Kidney (tissue), 13 donors: ENCODE measurements at regions not wholly inside any gene's neighbourhood (a gene's known extent, or its start where the extent isn't known, plus 50 kb on each side); places are given as distances from the start of the nearest gene placed in this dataset.

ENCODE experiments used
- DNase-seq, 5 donors: peaks; one replicate each; pipeline ENCODE4 v3.0.0-alpha.2; 2013 to 2020
- FAIRE-seq: peaks from 2 replicates; lab custom pipeline; 2012; peaks lifted over from hg19 to GRCh38; lab: Jason Lieb, UNC
- H3K27ac ChIP-seq, 2 donors: one replicate each; pipeline ENCODE4 v1.7.0; 2013; ENCODE audit warnings: low read depth in 2 of 2, low read length in 2 of 2, inconsistent platforms in 1 of 2
- H3K27me3 ChIP-seq: one replicate; pipeline ENCODE4 v1.7.1; 2013; ENCODE audit warnings: low read length, inconsistent platforms; ENCODE audit not compliant: control insufficient read depth, insufficient read depth
- H3K36me3 ChIP-seq, 3 donors: one replicate each; pipeline versions ENCODE4 v1.7.0 to v1.7.1; 2013; ENCODE audit warnings: low read length in 3 of 3, control low read depth in 1 of 3, inconsistent platforms in 1 of 3; ENCODE audit not compliant: insufficient read depth in 3 of 3, control insufficient read depth in 2 of 3
- H3K4me1 ChIP-seq, 3 donors: one replicate each; pipeline versions ENCODE4 v1.7.0 to v1.7.1; 2013; ENCODE audit warnings: low read length in 3 of 3, inconsistent platforms in 1 of 3, low read depth in 1 of 3; ENCODE audit not compliant: control insufficient read depth in 2 of 3, insufficient read depth in 2 of 3
- H3K4me3 ChIP-seq, 3 donors: one replicate each; pipeline versions ENCODE4 v1.7.0 to v1.8.1; 2013; ENCODE audit warnings: low read length in 3 of 3, control low read depth in 1 of 3, inconsistent platforms in 1 of 3
- H3K9ac ChIP-seq, 3 donors: one replicate each; pipeline versions ENCODE4 v1.7.0 to v1.7.1; 2013; ENCODE audit warnings: low read length in 3 of 3, control low read depth in 1 of 3, inconsistent platforms in 1 of 3
- H3K9me3 ChIP-seq, 3 donors: one replicate each; pipeline versions ENCODE4 v1.7.0 to v1.7.1; 2013; ENCODE audit warnings: low read length in 3 of 3, control low read depth in 1 of 3, inconsistent platforms in 1 of 3; ENCODE audit not compliant: control insufficient read depth in 2 of 3, insufficient read depth in 1 of 3
- CTCF ChIP-seq: IDR thresholded peaks from 3 replicates; pipeline ENCODE4 v1.5.1; 2012; ENCODE audit warnings: mild to moderate bottlenecking, moderate library complexity, borderline replicate concordance; ENCODE audit not compliant: insufficient read depth; ENCODE audit errors: extremely low read depth
- intact Hi-C: fragments of 100-400 bp; cut with DNase I; formaldehyde crosslinking; loops from one replicate; pipeline ENCODE4 v1.11.1; 2022
- donor health status: control.
- donor health status: control.
- donor health status: control.
- donor health status: control.
- donor health status: control.
- donor health status: DM: yes; HTN: yes; CAD: no.
- donor health status: Normal renal cell carcinoma (clear cell type).

GRCh38 chr10:3662775-3663174, 122.2 kb downstream of the KLF6 start:
- no peaks in the 10 kb centered on the region for H3K36me3 ChIP-seq
- no peak for TF ChIP-seq CTCF
- no peaks in the 10 kb centered on the region for H3K27me3 ChIP-seq
- H3K27ac ChIP-seq: no peak overlapping the region
- FAIRE-seq (no peak), DNase-seq (no peak)
- intact Hi-C loops: no loop called here
- no peak overlapping the region for H3K4me3 ChIP-seq
- no peaks in the 10 kb centered on the region for H3K9me3 ChIP-seq
- no peak overlapping the region for H3K9ac ChIP-seq
- H3K4me1 ChIP-seq: peaks cover 0 to 3% (median 0%) of the 10 kb centered on the region in 3 donors

DNA sequence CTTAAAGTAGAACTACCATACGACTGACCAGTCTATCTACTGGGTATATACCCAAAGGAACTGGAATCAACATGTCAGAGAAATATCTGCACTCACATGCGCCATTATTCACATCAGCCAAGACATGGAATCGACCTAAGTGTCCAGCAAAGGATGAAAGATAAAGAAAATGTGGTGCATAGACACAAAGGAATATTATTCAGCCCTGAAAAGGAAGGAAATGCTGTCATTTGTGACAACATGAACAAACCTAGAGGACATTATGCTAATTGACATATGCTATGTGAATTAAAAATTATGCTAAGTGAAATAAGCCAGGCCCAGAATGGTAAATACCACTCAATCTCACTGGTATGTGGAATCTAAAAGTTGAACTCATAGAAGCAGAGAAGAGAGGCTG, 123.7 kb downstream of the KLF6 start:
- Histone ChIP-seq H3K9me3 (no peaks in the 10 kb centered on the region), H3K36me3 (no peaks in the 10 kb centered on the region), H3K4me1 (no peaks in the 10 kb centered on the region), H3K4me3 (no peak overlapping the region), H3K27ac (no peak overlapping the region), H3K9ac (no peak overlapping the region), H3K27me3 (no peaks in the 10 kb centered on the region)
- no peak for TF ChIP-seq CTCF
- intact Hi-C loops: no loop called here
- FAIRE-seq (no peak), DNase-seq (no peak)

- no peak for FAIRE-seq
- Histone ChIP-seq H3K4me3 (no peak overlapping the region), H3K27me3 (no peaks in the 10 kb centered on the region), H3K9me3 (no peaks in the 10 kb centered on the region), H3K4me1 (no peaks in the 10 kb centered on the region), H3K36me3 (no peaks in the 10 kb centered on the region), H3K27ac (no peak overlapping the region), H3K9ac (no peak overlapping the region)
- DNase-seq: no peak
- intact Hi-C loops: no loop called here
- no peak for TF ChIP-seq CTCF
These were observed 124.3 kb downstream of the KLF6 start for GRCh38 chr10:3660753-3661152.

DNA sequence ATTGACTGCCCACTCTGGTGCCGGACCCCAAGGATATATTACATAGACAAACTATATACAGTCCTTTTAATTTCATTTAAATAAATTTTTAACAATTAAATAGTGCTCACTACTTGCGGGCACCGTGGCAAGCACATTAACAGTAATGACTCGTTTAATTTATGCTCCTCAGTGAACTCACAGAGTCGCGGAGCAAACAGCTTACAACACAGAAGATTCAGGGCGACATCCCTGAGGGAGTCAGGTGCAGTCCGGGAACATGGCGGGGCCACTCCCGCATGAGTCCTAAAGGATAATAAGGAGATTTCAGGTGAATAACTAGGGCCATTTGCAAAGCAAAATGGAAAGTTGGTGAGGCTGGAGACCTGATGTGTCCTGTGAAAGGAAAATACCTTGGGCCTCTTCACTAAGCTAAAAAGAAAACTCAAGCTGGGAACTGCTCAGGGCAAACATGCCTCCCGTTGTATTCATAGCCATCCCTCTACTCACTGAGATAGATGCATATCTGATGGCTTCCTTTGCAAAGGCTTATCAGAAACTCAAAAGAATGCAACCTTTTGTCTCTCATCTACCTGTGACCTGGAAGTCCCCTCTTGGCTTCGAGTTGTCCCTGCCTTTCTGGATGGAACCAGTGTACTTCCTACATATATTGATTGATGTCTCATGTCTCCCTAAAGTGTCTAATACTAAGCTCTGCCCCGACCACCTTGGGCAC, 125.6 kb downstream of the KLF6 start:
- no peak for TF ChIP-seq CTCF
- intact Hi-C loops: no loop called here
- DNase-seq (no peak), FAIRE-seq (no peak)
- H3K4me3 ChIP-seq: no peak overlapping the region
- H3K36me3 ChIP-seq: no peaks in the 10 kb centered on the region
- no peaks in the 10 kb centered on the region for H3K4me1 ChIP-seq
- H3K27me3 ChIP-seq: no peaks in the 10 kb centered on the region
- H3K27ac ChIP-seq: no peak overlapping the region
- no peak overlapping the region for H3K9ac ChIP-seq
- H3K9me3 ChIP-seq: no peaks in the 10 kb centered on the region
